GM20000 (cell line): ENCODE measurements at regions not wholly inside any gene's neighbourhood (a gene's known extent, or its start where the extent isn't known, plus 50 kb on each side); places are given as distances from the start of the nearest gene placed in this dataset.

ENCODE experiments used
- DNase-seq: peaks from one replicate; pipeline ENCODE4 v3.0.0; 2012; ENCODE audit warnings: low spot score
- CTCF ChIP-seq: IDR thresholded peaks from 2 replicates; pipeline ENCODE4 v1.5.1; 2012; ENCODE audit warnings: mild to moderate bottlenecking, control low read depth; ENCODE audit errors: extremely low read depth, missing control alignments

GRCh38 chr20:22341508-22341907, 242.9 kb downstream of the FOXA2 start:
- no peak for DNase-seq
- no peak for TF ChIP-seq CTCF

- no peak for TF ChIP-seq CTCF
- DNase-seq: no peak
Observed at GRCh38 chr20:22339946-22340345, 244.4 kb downstream of the FOXA2 start.

GRCh38 chr20:22339091-22339881, 245.1 kb downstream of the FOXA2 start:
- peak; percentile 63 for DNase-seq
- peak; percentile 65 for TF ChIP-seq CTCF

- no peak for TF ChIP-seq CTCF
- DNase-seq: no peak
Observed at GRCh38 chr20:22338140-22338708, 246.1 kb downstream of the FOXA2 start.

GRCh38 chr20:22335210-22335609, 249.2 kb downstream of the FOXA2 start:
- no peak for DNase-seq
- TF ChIP-seq CTCF: no peak

GRCh38 chr20:22333885-22334545, 250.4 kb downstream of the FOXA2 start:
- TF ChIP-seq CTCF: peak; percentile 52
- peak; percentile 68 for DNase-seq

- DNase-seq: no peak
- TF ChIP-seq CTCF: no peak
Observed at GRCh38 chr20:22324505-22324904, 259.9 kb downstream of the FOXA2 start.
